Skeletal muscle satellite cell (primary cell): ENCODE measurements at regions not wholly inside any gene's neighbourhood (a gene's known extent, or its start where the extent isn't known, plus 50 kb on each side); places are given as distances from the start of the nearest gene placed in this dataset.

Experiments used
- H3K27me3 ChIP-seq: 2 replicates; pipeline ENCODE4 v1.7.0; 2013; ENCODE audit warnings: low read length; ENCODE audit not compliant: control insufficient read depth, insufficient read depth
- H3K36me3 ChIP-seq: 2 replicates; pipeline ENCODE4 v1.7.0; 2013; ENCODE audit warnings: mild to moderate bottlenecking, control low read depth, low read length; ENCODE audit not compliant: insufficient read depth
- H3K4me1 ChIP-seq: 2 replicates; pipeline ENCODE4 v1.7.0; 2013; ENCODE audit warnings: low read length; ENCODE audit not compliant: control insufficient read depth, insufficient read depth
- H3K4me2 ChIP-seq: 2 replicates; pipeline ENCODE4 v1.7.0; 2013; ENCODE audit warnings: mild to moderate bottlenecking, low read length
- H3K4me3 ChIP-seq: 2 replicates; pipeline ENCODE4 v1.7.0; 2013; ENCODE audit warnings: low read length
- H3K9ac ChIP-seq: 2 replicates; pipeline ENCODE4 v1.7.0; 2013; ENCODE audit warnings: mild to moderate bottlenecking, low read depth, low read length, moderate library complexity
- H3K9me3 ChIP-seq: replicated peaks from 2 replicates; pipeline ENCODE4 v1.7.0; 2013; ENCODE audit warnings: mild to moderate bottlenecking, control low read depth, low read length

GRCh38 chr4:124464836-124465235 lies 247.7 kb downstream of the ANKRD50 start:
- no peaks in the 10 kb centered on the region for H3K27me3 ChIP-seq
- H3K36me3 ChIP-seq = no peaks in the 10 kb centered on the region
- peaks cover 2% of the 10 kb centered on the region for H3K4me1 ChIP-seq
- H3K9ac ChIP-seq = no peak overlapping the region
- no peaks in the 10 kb centered on the region for H3K9me3 ChIP-seq
- no peak overlapping the region for H3K4me2 ChIP-seq
- H3K4me3 ChIP-seq = no peak overlapping the region

DNA sequence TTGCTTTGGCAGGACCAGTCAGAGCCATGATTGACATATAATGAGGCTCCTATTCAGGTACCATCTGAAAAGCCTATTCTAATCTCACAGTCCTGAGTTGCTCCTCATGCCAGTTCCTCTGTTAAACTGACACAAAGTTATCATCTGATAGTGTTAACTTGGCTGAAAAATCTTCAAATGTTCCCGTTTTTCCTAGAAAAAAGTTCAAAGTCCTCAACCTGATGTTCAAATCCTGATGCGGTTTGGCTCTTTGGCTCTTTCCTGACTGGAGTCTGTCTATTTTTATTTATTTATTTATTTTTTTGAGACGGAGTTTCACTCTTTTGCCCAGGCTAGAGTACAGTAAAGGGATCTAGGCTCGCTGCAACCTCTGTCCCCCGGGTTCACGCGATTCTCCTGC lies 244.2 kb downstream of the ANKRD50 start:
- H3K4me3 ChIP-seq = no peak overlapping the region
- no peak overlapping the region for H3K4me2 ChIP-seq
- no peaks in the 10 kb centered on the region for H3K4me1 ChIP-seq
- H3K9me3 ChIP-seq = peaks cover 4% of the 10 kb centered on the region
- no peak overlapping the region for H3K9ac ChIP-seq
- H3K36me3 ChIP-seq = no peaks in the 10 kb centered on the region
- no peaks in the 10 kb centered on the region for H3K27me3 ChIP-seq

DNA sequence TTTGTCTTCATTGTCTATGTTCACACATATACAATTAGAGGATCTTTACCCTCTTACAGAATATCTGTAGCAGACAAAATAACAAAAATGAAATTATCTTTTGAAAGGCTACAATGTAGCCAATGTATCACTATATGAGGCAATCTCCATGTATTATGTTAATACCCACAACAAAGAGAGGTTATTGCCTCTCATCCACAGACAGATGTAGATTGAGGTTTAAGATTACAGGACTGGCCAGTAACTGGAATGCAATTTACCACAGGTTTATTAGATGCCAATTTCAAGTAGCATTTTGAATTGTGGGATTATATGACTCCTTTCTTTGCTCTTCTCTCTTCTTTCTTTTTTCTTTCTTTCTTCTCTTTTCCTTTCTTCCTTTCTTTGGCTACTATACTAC lies 242.6 kb downstream of the ANKRD50 start:
- Histone ChIP-seq H3K4me2 (no peak overlapping the region), H3K9me3 (peaks cover 4% of the 10 kb centered on the region), H3K4me3 (no peak overlapping the region), H3K36me3 (no peaks in the 10 kb centered on the region), H3K27me3 (no peaks in the 10 kb centered on the region), H3K9ac (no peak overlapping the region), H3K4me1 (no peaks in the 10 kb centered on the region)

DNA sequence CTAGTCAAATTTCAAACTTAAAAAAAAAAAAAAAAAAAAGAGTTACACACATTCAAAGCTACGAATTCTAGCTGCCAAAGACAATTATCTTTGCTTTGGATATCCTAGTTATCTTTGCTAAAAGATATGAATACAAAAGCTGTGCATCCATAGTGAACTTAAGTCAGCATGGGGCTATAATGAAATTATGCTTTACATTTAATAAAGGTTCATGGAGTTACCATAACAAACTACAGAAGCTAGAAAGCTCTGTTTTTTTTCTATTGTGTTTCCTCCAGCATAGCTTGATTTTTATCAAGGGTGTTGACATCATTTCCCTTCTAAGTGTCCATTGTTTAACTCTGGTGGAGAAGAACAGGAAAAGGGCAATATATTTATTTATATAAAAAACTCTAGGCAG lies 234.1 kb downstream of the ANKRD50 start:
- Histone ChIP-seq H3K4me1 (no peaks in the 10 kb centered on the region), H3K9me3 (no peaks in the 10 kb centered on the region), H3K36me3 (no peaks in the 10 kb centered on the region), H3K9ac (no peak overlapping the region), H3K4me3 (no peak overlapping the region), H3K27me3 (no peaks in the 10 kb centered on the region), H3K4me2 (no peak overlapping the region)

GRCh38 chr4:124480061-124480460 lies 232.5 kb downstream of the ANKRD50 start:
- no peak overlapping the region for H3K9ac ChIP-seq
- H3K4me1 ChIP-seq = no peaks in the 10 kb centered on the region
- H3K4me3 ChIP-seq = no peak overlapping the region
- no peaks in the 10 kb centered on the region for H3K27me3 ChIP-seq
- no peaks in the 10 kb centered on the region for H3K9me3 ChIP-seq
- no peak overlapping the region for H3K4me2 ChIP-seq
- no peaks in the 10 kb centered on the region for H3K36me3 ChIP-seq

GRCh38 chr4:124481123-124481522 lies 231.4 kb downstream of the ANKRD50 start:
- Histone ChIP-seq H3K4me3 (no peak overlapping the region), H3K4me2 (no peak overlapping the region), H3K9me3 (no peaks in the 10 kb centered on the region), H3K36me3 (no peaks in the 10 kb centered on the region), H3K4me1 (no peaks in the 10 kb centered on the region), H3K27me3 (no peaks in the 10 kb centered on the region), H3K9ac (no peak overlapping the region)

DNA sequence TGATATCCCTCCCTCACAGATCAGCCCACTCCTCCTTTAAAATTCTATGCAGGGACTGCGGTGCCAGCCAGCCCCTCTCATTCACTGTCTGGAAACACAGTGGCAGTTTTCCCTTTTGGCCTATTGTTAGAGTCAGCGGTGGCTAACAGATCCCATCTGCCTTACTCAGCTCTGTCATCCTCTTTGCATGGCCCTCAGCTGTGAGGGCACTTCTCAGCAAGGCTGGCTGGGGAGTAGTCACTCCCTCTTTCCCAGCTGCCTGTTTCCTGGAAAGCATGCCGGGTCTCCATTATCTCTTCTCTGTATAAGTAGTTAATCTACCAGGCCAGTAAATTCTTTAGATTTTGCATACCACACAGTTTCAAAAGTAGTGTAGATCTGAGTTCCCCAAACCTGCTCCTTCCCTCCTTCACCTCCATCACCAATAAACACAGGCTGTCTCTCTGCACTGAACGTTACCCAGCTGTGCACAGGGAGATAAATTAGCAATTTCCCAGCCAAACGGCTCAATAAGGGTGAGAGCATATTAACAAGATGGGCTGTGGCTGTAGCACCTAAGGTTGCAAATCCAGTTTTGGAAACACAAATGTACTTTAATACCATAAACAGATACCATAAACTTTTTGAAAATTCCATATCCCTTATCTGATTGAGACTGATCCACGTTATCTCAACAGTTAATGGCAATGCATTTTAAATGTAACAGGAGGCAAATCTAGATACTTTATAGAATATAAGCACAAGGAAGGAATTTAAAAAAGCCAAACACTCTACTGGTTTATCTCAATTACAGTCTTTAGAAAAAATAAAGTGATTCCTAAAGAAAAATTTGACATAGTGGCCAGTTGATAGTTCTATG lies 229.3 kb downstream of the ANKRD50 start:
- Histone ChIP-seq H3K4me1 (no peaks in the 10 kb centered on the region), H3K4me3 (no peak overlapping the region), H3K9me3 (no peaks in the 10 kb centered on the region), H3K9ac (no peak overlapping the region), H3K4me2 (no peak overlapping the region), H3K27me3 (no peaks in the 10 kb centered on the region), H3K36me3 (no peaks in the 10 kb centered on the region)

DNA sequence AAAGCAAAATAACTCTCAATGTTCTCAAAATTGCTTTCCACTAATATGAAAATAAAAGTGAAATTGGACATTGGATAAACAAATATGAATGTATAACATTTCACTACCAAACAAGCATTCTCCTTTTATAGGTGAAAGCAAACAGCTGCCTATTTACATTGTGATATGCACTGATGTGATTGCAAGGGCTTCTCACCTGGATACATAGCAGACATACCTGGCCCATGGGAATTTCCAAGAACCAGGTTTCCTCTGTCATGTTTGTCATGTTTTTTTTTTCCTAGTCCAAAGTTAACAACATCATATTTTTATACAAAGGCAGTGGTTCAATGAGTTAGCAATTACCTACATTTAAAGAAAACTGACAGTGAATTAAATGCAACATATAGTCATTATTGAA lies 228.5 kb downstream of the ANKRD50 start:
- Histone ChIP-seq H3K36me3 (no peaks in the 10 kb centered on the region), H3K9me3 (no peaks in the 10 kb centered on the region), H3K9ac (no peak overlapping the region), H3K4me3 (no peak overlapping the region), H3K27me3 (no peaks in the 10 kb centered on the region), H3K4me1 (no peaks in the 10 kb centered on the region), H3K4me2 (no peak overlapping the region)

- H3K27me3 ChIP-seq = no peaks in the 10 kb centered on the region
- H3K9me3 ChIP-seq = no peaks in the 10 kb centered on the region
- H3K4me3 ChIP-seq = no peak overlapping the region
- H3K4me1 ChIP-seq = no peaks in the 10 kb centered on the region
- H3K36me3 ChIP-seq = no peaks in the 10 kb centered on the region
- H3K9ac ChIP-seq = no peak overlapping the region
- H3K4me2 ChIP-seq = no peak overlapping the region
These were observed 227.6 kb downstream of the ANKRD50 start for GRCh38 chr4:124484940-124485339.

- H3K4me3 ChIP-seq = no peak overlapping the region
- no peak overlapping the region for H3K4me2 ChIP-seq
- H3K9ac ChIP-seq = no peak overlapping the region
These were observed 226.1 kb downstream of the ANKRD50 start for GRCh38 chr4:124486423-124486822.

GRCh38 chr4:124487651-124488050 lies 224.9 kb downstream of the ANKRD50 start:
- H3K9me3 ChIP-seq = no peaks in the 10 kb centered on the region
- H3K36me3 ChIP-seq = no peaks in the 10 kb centered on the region
- no peaks in the 10 kb centered on the region for H3K27me3 ChIP-seq
- no peak overlapping the region for H3K4me3 ChIP-seq
- H3K9ac ChIP-seq = no peak overlapping the region
- H3K4me2 ChIP-seq = no peak overlapping the region
- no peaks in the 10 kb centered on the region for H3K4me1 ChIP-seq

More at GRCh38 chr4:124486423-124486822, 226.1 kb downstream of the ANKRD50 start:
- Histone ChIP-seq H3K9me3 (no peaks in the 10 kb centered on the region), H3K27me3 (no peaks in the 10 kb centered on the region), H3K36me3 (no peaks in the 10 kb centered on the region), H3K4me1 (no peaks in the 10 kb centered on the region)
